H1 (cell line): ENCODE measurements at regions not wholly inside any gene's neighbourhood (a gene's known extent, or its start where the extent isn't known, plus 50 kb on each side); places are given as distances from the start of the nearest gene placed in this dataset.

Source experiments
- CTCF ChIA-PET: fragments of 300-600 bp; sonication (Branson Sonifier 250); formaldehyde crosslinking; loops from one replicate; lab custom pipeline; 2021; ENCODE audit not compliant: partially characterized antibody; lab: Charles Lee
- POLR2A ChIA-PET: fragments of 300-600 bp; sonication (Branson Sonifier 250); formaldehyde crosslinking; loops from one replicate; lab custom pipeline; 2021; ENCODE audit warnings: inconsistent platforms; ENCODE audit not compliant: partially characterized antibody; lab: Charles Lee
- DNase-seq, 2 experiments: peaks; one replicate each; pipeline versions ENCODE4 v3.0.0 to v3.0.0-alpha.2; 2010 to 2022; ENCODE audit warnings: low spot score in 2 of 2, low read depth in 1 of 2, mixed read lengths in 1 of 2
- FAIRE-seq: peaks from 2 replicates; lab custom pipeline; 2011; peaks lifted over from hg19 to GRCh38; lab: Jason Lieb, UNC
- H2AFZ ChIP-seq: 2 replicates; pipeline ENCODE4 v1.8.1; 2012; ENCODE audit warnings: low read length, inconsistent platforms
- H2AK5ac ChIP-seq: 2 replicates; pipeline ENCODE4 v1.6.1; 2013; ENCODE audit warnings: low read depth, low read length
- H2BK120ac ChIP-seq: replicated peaks from 2 replicates; pipeline ENCODE3; 2013; ENCODE audit warnings: low read depth, low read length, inconsistent platforms
- H2BK12ac ChIP-seq: 2 replicates; pipeline ENCODE4 v1.6.1; 2013; ENCODE audit warnings: low read depth, low read length
- H2BK15ac ChIP-seq: 2 replicates; pipeline ENCODE4 v1.6.1; 2013; ENCODE audit warnings: low read length
- H2BK20ac ChIP-seq: 2 replicates; pipeline ENCODE4 v1.6.1; 2013; ENCODE audit warnings: low read length
- H2BK5ac ChIP-seq: 2 replicates; pipeline ENCODE4 v1.6.1; 2013; ENCODE audit warnings: low read depth, low read length
- H3K14ac ChIP-seq: 2 replicates; pipeline ENCODE4 v1.6.1; 2013; ENCODE audit warnings: inconsistent platforms; ENCODE audit not compliant: insufficient read length
- H3K18ac ChIP-seq: 2 replicates; pipeline ENCODE4 v1.6.1; 2013; ENCODE audit warnings: low read length; ENCODE audit errors: extremely low read depth
- H3K23ac ChIP-seq: 2 replicates; pipeline ENCODE4 v1.6.1; 2013; ENCODE audit warnings: inconsistent platforms; ENCODE audit not compliant: insufficient read length
- H3K23me2 ChIP-seq: 2 replicates; pipeline ENCODE4 v1.6.1; 2013; ENCODE audit warnings: low read depth, low read length
- H3K27ac ChIP-seq: 2 replicates; pipeline ENCODE4 v1.6.1; 2011; ENCODE audit warnings: low read depth, low read length, inconsistent platforms
- H3K27me3 ChIP-seq, 4 experiments: replicated peaks in 1 of 4; 1 replicate in 1 of 4; 2 replicates in 3 of 4; pipeline versions ENCODE4 v1.6.1 to v1.8.1; 2011 to 2013; ENCODE audit warnings: low read length in 3 of 4, mild to moderate bottlenecking in 3 of 4, inconsistent platforms in 2 of 4, mixed read lengths in 2 of 4, moderate library complexity in 1 of 4; ENCODE audit not compliant: control insufficient read depth in 3 of 4, insufficient read depth in 3 of 4; ENCODE audit errors: extremely low read depth in 1 of 4
- H3K36me3 ChIP-seq, 4 experiments: 2 replicates each; pipeline versions ENCODE4 v1.6.1 to v1.8.1; 2011 to 2013; ENCODE audit warnings: mild to moderate bottlenecking in 4 of 4, low read length in 3 of 4, moderate library complexity in 2 of 4, control low read depth in 1 of 4, inconsistent platforms in 1 of 4; ENCODE audit not compliant: insufficient read depth in 4 of 4, control insufficient read depth in 2 of 4
- H3K4ac ChIP-seq: replicated peaks from 2 replicates; pipeline ENCODE3; 2013; ENCODE audit warnings: low read length, low read depth, mixed read lengths, inconsistent platforms; ENCODE audit not compliant: insufficient read length
- H3K4me1 ChIP-seq, 4 experiments: replicated peaks in 1 of 4; 1 replicate in 1 of 4; 2 replicates in 3 of 4; pipeline versions ENCODE4 v1.6.1 to v1.8.1; 2011 to 2013; ENCODE audit warnings: low read length in 3 of 4, inconsistent platforms in 2 of 4, mixed read lengths in 1 of 4; ENCODE audit not compliant: insufficient read depth in 4 of 4, control insufficient read depth in 3 of 4
- H3K4me2 ChIP-seq, 2 experiments: 2 replicates each; pipeline versions ENCODE4 v1.6.1 to v1.8.1; 2011 to 2013; ENCODE audit warnings: low read depth in 2 of 2, low read length in 2 of 2, control low read depth in 1 of 2, inconsistent platforms in 1 of 2, mild to moderate bottlenecking in 1 of 2; ENCODE audit not compliant: insufficient read depth in 1 of 2
- H3K4me3 ChIP-seq, 4 experiments: fragments of 200-600, 300-600 bp in 1 of 4; sonication (generic), shearing (Covaris generic), sonication (Bioruptor Twin) in 1 of 4; 2 replicates each; pipeline versions ENCODE4 v1.5.1 to v1.8.1; 2011 to 2016; ENCODE audit warnings: low read length in 4 of 4, low read depth in 3 of 4, control low read depth in 2 of 4, inconsistent platforms in 2 of 4, mild to moderate bottlenecking in 2 of 4, mixed read lengths in 1 of 4, moderate library complexity in 1 of 4; ENCODE audit not compliant: insufficient read depth in 2 of 4; ENCODE audit errors: extremely low read depth in 1 of 4
- H3K56ac ChIP-seq: replicated peaks from 2 replicates; pipeline ENCODE3; 2013; ENCODE audit warnings: low read depth, mild to moderate bottlenecking, mixed read lengths, low read length, inconsistent platforms; ENCODE audit not compliant: insufficient read length
- H3K79me1 ChIP-seq: 2 replicates; pipeline ENCODE4 v1.6.1; 2013; ENCODE audit warnings: low read depth, low read length, control low read depth
- H3K79me2 ChIP-seq, 2 experiments: 2 replicates each; pipeline versions ENCODE4 v1.6.1 to v1.8.1; 2012 to 2013; ENCODE audit warnings: low read length in 2 of 2, mild to moderate bottlenecking in 2 of 2, inconsistent platforms in 1 of 2; ENCODE audit not compliant: insufficient read depth in 2 of 2, control insufficient read depth in 1 of 2
- H3K9ac ChIP-seq, 4 experiments: replicated peaks in 1 of 4; 1 replicate in 1 of 4; 2 replicates in 3 of 4; pipeline versions ENCODE4 v1.6.1 to v1.8.1; 2011 to 2013; ENCODE audit warnings: low read depth in 3 of 4, low read length in 3 of 4, control low read depth in 2 of 4, mild to moderate bottlenecking in 2 of 4, moderate library complexity in 2 of 4, inconsistent platforms in 1 of 4; ENCODE audit errors: extremely low read depth in 1 of 4
- H3K9me3 ChIP-seq, 2 experiments: 2 replicates each; pipeline versions ENCODE4 v1.6.1 to v1.8.1; 2012 to 2013; ENCODE audit warnings: mild to moderate bottlenecking in 2 of 2, moderate library complexity in 2 of 2, control low read depth in 1 of 2, inconsistent platforms in 1 of 2, low read depth in 1 of 2, low read length in 1 of 2, mixed read lengths in 1 of 2; ENCODE audit not compliant: insufficient read depth in 2 of 2
- H4K20me1 ChIP-seq, 2 experiments: replicated peaks in 1 of 2; 2 replicates each; pipeline versions ENCODE3 to v1.8.1; 2011 to 2013; ENCODE audit warnings: inconsistent platforms in 2 of 2, low read length in 2 of 2, mild to moderate bottlenecking in 1 of 2; ENCODE audit not compliant: insufficient read depth in 2 of 2, control insufficient read depth in 1 of 2
- H4K5ac ChIP-seq: 2 replicates; pipeline ENCODE4 v1.6.1; 2013; ENCODE audit warnings: low read length, low read depth, mixed read lengths, inconsistent platforms; ENCODE audit not compliant: insufficient read length
- H4K8ac ChIP-seq: 2 replicates; pipeline ENCODE4 v1.8.0; 2013; ENCODE audit warnings: mild to moderate bottlenecking, moderate library complexity, low read length, inconsistent platforms; ENCODE audit not compliant: insufficient read depth; ENCODE audit errors: extremely low read depth
- H4K91ac ChIP-seq: replicated peaks from 2 replicates; pipeline ENCODE3; 2013; ENCODE audit warnings: low read length, mixed read lengths, inconsistent platforms; ENCODE audit not compliant: insufficient read length
- ATF3 ChIP-seq: IDR thresholded peaks from 2 replicates; pipeline ENCODE4 v1.6.1; 2011; ENCODE audit warnings: low read depth, mild to moderate bottlenecking, low read length; ENCODE audit not compliant: insufficient read depth
- CTBP2 ChIP-seq: IDR thresholded peaks from 2 replicates; pipeline ENCODE4 v1.7.0; 2011; ENCODE audit warnings: borderline replicate concordance, mild to moderate bottlenecking, moderate library complexity, mixed read lengths, low read length; ENCODE audit not compliant: insufficient read depth, insufficient read length
- EGR1 ChIP-seq: IDR thresholded peaks from 2 replicates; pipeline ENCODE4 v1.6.1; 2011; ENCODE audit warnings: low read depth, low read length, borderline replicate concordance
- HDAC2 ChIP-seq, 2 experiments: fragments of 300-600 bp in 1 of 2; sonication (generic) in 1 of 2; IDR thresholded peaks; 2 replicates each; pipeline ENCODE4 v1.6.1; 2011 to 2012; ENCODE audit warnings: low read depth in 2 of 2, low read length in 2 of 2, mild to moderate bottlenecking in 2 of 2, moderate library complexity in 2 of 2, borderline replicate concordance in 1 of 2, inconsistent platforms in 1 of 2
- JUND ChIP-seq: IDR thresholded peaks from 2 replicates; pipeline ENCODE4 v1.6.1; 2011; ENCODE audit warnings: mild to moderate bottlenecking, improper control_type of control experiment, low read length
- POLR2AphosphoS5 ChIP-seq: IDR thresholded peaks from 2 replicates; pipeline ENCODE4 v1.6.1; 2011; ENCODE audit warnings: low read depth, low read length
- RAD21 ChIP-seq, 2 experiments: IDR thresholded peaks in 1 of 2; conservative IDR thresholded peaks in 1 of 2; 2 replicates each; pipeline ENCODE4 v1.6.1; 2011; ENCODE audit warnings: low read depth in 2 of 2, low read length in 2 of 2, improper control_type of control experiment in 1 of 2, inconsistent platforms in 1 of 2, mild to moderate bottlenecking in 1 of 2, moderate library complexity in 1 of 2
- SUZ12 ChIP-seq: fragments of 200-600 bp; sonication (generic); IDR thresholded peaks from 2 replicates; pipeline ENCODE4 v1.6.1; 2012; ENCODE audit warnings: mild to moderate bottlenecking, inconsistent platforms, low read length, moderate library complexity, mixed read lengths
- WGBS, 2 experiments: shearing (Covaris generic) in 1 of 2; methylation state at CpG; one replicate each; pipeline versions ENCODE4 v1.1.6 to v1.1.7; 2013 to 2015; ENCODE audit warnings: low lambda C conversion rate in 2 of 2, mixed read lengths in 2 of 2, inconsistent platforms in 1 of 2, low coverage in 1 of 2, missing lambda C conversion rate in 1 of 2; ENCODE audit not compliant: insufficient replicate concordance in 2 of 2, insufficient coverage in 1 of 2, insufficient read length in 1 of 2; ENCODE audit errors: extremely low coverage in 1 of 2, missing lambda C conversion rate in 1 of 2; 5-methylcytosine and 5-hydroxymethylcytosine counted together

GRCh38 chr9:100880284-100880683 lies 148.2 kb upstream of the PLPPR1 start:
- H3K23ac ChIP-seq, result no peak overlapping the region
- ChIA-PET CTCF (interaction anchor here (1.3 kb wide), 1 partner anchor 25 kb away, joined by 3 read pairs; no protein-coding TSS in a partner anchor), POLR2A (no interaction called here)

More at GRCh38 chr9:100880284-100880683, 148.2 kb upstream of the PLPPR1 start:
- Histone ChIP-seq H4K8ac (no peak overlapping the region), H2AK5ac (no peak overlapping the region), H3K18ac (no peak overlapping the region), H3K79me2 (no peaks in the 10 kb centered on the region), H3K9ac (no peak overlapping the region), H2BK20ac (no peak overlapping the region), H3K36me3 (no peaks in the 10 kb centered on the region; a peak in 1 of 8 replicates), H3K4me2 (no peak overlapping the region), H2BK5ac (no peak overlapping the region), H3K23me2 (no peaks in the 10 kb centered on the region), H3K27me3 (no peaks in the 10 kb centered on the region), H3K9me3 (no peaks in the 10 kb centered on the region), H3K14ac (no peak overlapping the region), H2BK120ac (no peak overlapping the region), H4K91ac (no peak overlapping the region), H4K20me1 (no peaks in the 10 kb centered on the region), H3K56ac (no peak overlapping the region), H3K79me1 (no peaks in the 10 kb centered on the region), H3K27ac (no peak overlapping the region), H2BK15ac (no peak overlapping the region), H3K4me3 (no peak overlapping the region), H2AFZ (no peak overlapping the region), H2BK12ac (no peak overlapping the region), H4K5ac (no peak overlapping the region), H3K4me1 (no peaks in the 10 kb centered on the region), H3K4ac (no peak overlapping the region)
- no peak for FAIRE-seq
- 95% methylated on average over 2 of the region's 2 CpGs; no CpG with 5 or more reads in 1 of the 2 experiments for WGBS, 2 experiments
- DNase-seq, result no peak
- TF ChIP-seq CTBP2, result no peak
- TF ChIP-seq POLR2AphosphoS5, result no peak
- TF ChIP-seq RAD21 (IDR thresholded peaks at IDR 0.05 in 1 of 2, conservative IDR thresholded peaks at IDR 0.05 in 1 of 2; ENCODE audit: low read depth in 2 of 2, low read length in 2 of 2), result no peak
- TF ChIP-seq JUND, result no peak
- TF ChIP-seq ATF3, result no peak
- no peak for TF ChIP-seq SUZ12
- TF ChIP-seq HDAC2 (IDR thresholded peaks at IDR 0.05; ENCODE audit: borderline replicate concordance in 1 of 2, low read depth in 2 of 2, low read length in 2 of 2), result no peak
- no peak for TF ChIP-seq EGR1
